ENCODE measurements at regions not wholly inside any gene's neighbourhood (a gene's known extent, or its start where the extent isn't known, plus 50 kb on each side); places are given as distances from the start of the nearest gene placed in this dataset.

- TF ChIP-seq CTCF (IDR thresholded peaks at IDR 0.05 in 8 of 11, conservative IDR thresholded peaks at IDR 0.05 in 3 of 11) (no peak), POLR2A (IDR thresholded peaks at IDR 0.05) (no peak), POLR2AphosphoS5 (IDR thresholded peaks at IDR 0.05) (no peak)
These were observed 133.7 kb downstream of the HAUS1 start for GRCh38 chr18:46237891-46238290.

All from spleen (tissue), 7 donors.